Thyroid gland (tissue), 4 donors: ENCODE measurements at regions not wholly inside any gene's neighbourhood (a gene's known extent, or its start where the extent isn't known, plus 50 kb on each side); places are given as distances from the start of the nearest gene placed in this dataset.
"Not testable (repeated sequence)": the region's sequence is repeated elsewhere in the genome, so short reads cannot be mapped to it uniquely, and the experiment has no call there.

ENCODE experiments used
- DNase-seq, 2 donors: peaks; one replicate each; pipeline ENCODE4 v3.0.0-alpha.2; 2019
- H3K27ac ChIP-seq, 3 donors: fragments of 200-600 bp; sonication (generic); 1 replicate in 2 of 3; 2 replicates in 1 of 3; pipeline ENCODE4 v1.5.1; 2016 to 2019; ENCODE audit warnings: mild to moderate bottlenecking in 1 of 3, moderate library complexity in 1 of 3
- H3K27me3 ChIP-seq: fragments of 200-600 bp; sonication (generic); one replicate; pipeline ENCODE4 v1.5.1; 2019
- H3K36me3 ChIP-seq, 2 donors: fragments of 200-600 bp; sonication (generic); one replicate each; pipeline ENCODE4 v1.5.1; 2016 to 2019
- H3K4me1 ChIP-seq, 2 donors: fragments of 200-600 bp; sonication (generic); one replicate each; pipeline ENCODE4 v1.5.1; 2017 to 2019
- H3K4me3 ChIP-seq, 3 donors: fragments of 200-600 bp; sonication (generic); replicated peaks in 1 of 3; 1 replicate in 2 of 3; 2 replicates in 1 of 3; pipeline ENCODE4 v1.5.1; 2016; ENCODE audit warnings: mild to moderate bottlenecking in 1 of 3
- H3K9me3 ChIP-seq: fragments of 200-600 bp; sonication (generic); one replicate; pipeline ENCODE4 v1.5.1; 2017
- CTCF ChIP-seq, 6 experiments: fragments of 200-600 bp in 3 of 6; fragments of 450-650 bp in 3 of 6; sonication (generic) in 3 of 6; IDR thresholded peaks; one replicate each; pipeline ENCODE4 v1.5.1; 2016 to 2019; ENCODE audit warnings: antibody characterized with exemption in 6 of 6, mild to moderate bottlenecking in 2 of 6, inconsistent platforms in 1 of 6, moderate library complexity in 1 of 6
- POLR2A ChIP-seq, 2 donors: fragments of 450-650 bp; IDR thresholded peaks; one replicate each; pipeline ENCODE4 v1.6.1; 2017; ENCODE audit warnings: antibody characterized with exemption in 2 of 2, mild to moderate bottlenecking in 2 of 2, moderate library complexity in 1 of 2
- whole genome bisulfite sequencing, 2 donors: methylation state at CpG; one replicate each; pipeline ENCODE4 v1.1.5; 2017; 5-methylcytosine and 5-hydroxymethylcytosine counted together
- intact Hi-C: fragments of 100-400 bp; cut with DNase I; formaldehyde crosslinking; loops from one replicate; pipeline ENCODE4 v1.15.1; 2023

GRCh38 chr5:101647861-101648260 is 648.2 kb downstream of the SLCO4C1 start:
- no peak overlapping the region for H3K27ac ChIP-seq
- no peaks in the 10 kb centered on the region for H3K36me3 ChIP-seq
- TF ChIP-seq CTCF (IDR thresholded peaks at IDR 0.05), result no peak
- no peaks in the 10 kb centered on the region for H3K4me1 ChIP-seq
- intact Hi-C loops, result no loop called here
- no peaks in the 10 kb centered on the region for H3K9me3 ChIP-seq
- no peak for DNase-seq
- H3K4me3 ChIP-seq, result no peak overlapping the region
- no peaks in the 10 kb centered on the region for H3K27me3 ChIP-seq
- WGBS, 2 donors, result 81 to 82% methylated on average over 2 of the region's 2 CpGs

GRCh38 chr5:101643794-101644193 is 652.3 kb downstream of the SLCO4C1 start:
- no peak for DNase-seq
- Histone ChIP-seq H3K9me3 (no peaks in the 10 kb centered on the region), H3K4me3 (no peak overlapping the region), H3K36me3 (no peaks in the 10 kb centered on the region), H3K4me1 (no peaks in the 10 kb centered on the region), H3K27me3 (no peaks in the 10 kb centered on the region), H3K27ac (no peak overlapping the region)
- intact Hi-C loops, result no loop called here
- 93% methylated on average over 2 of the region's 2 CpGs for WGBS, 2 donors
- TF ChIP-seq CTCF (IDR thresholded peaks at IDR 0.05) (no peak), POLR2A (IDR thresholded peaks at IDR 0.05) (no peak)

- Histone ChIP-seq H3K36me3 (no peaks in the 10 kb centered on the region), H3K4me1 (no peaks in the 10 kb centered on the region), H3K9me3 (no peaks in the 10 kb centered on the region), H3K4me3 (no peak overlapping the region), H3K27me3 (no peaks in the 10 kb centered on the region), H3K27ac (no peak overlapping the region)
- intact Hi-C loops, result no loop called here
- TF ChIP-seq CTCF (IDR thresholded peaks at IDR 0.05) (no peak), POLR2A (IDR thresholded peaks at IDR 0.05) (no peak)
- WGBS, 2 donors, result 91 to 100% methylated on average over 2 of the region's 2 CpGs
- no peak for DNase-seq
These were observed 658.5 kb downstream of the SLCO4C1 start for GRCh38 chr5:101637599-101637998.

GRCh38 chr5:101627770-101628169 is 668.3 kb downstream of the SLCO4C1 start:
- H3K27ac ChIP-seq, DNase-seq, intact Hi-C loops, H3K27me3 ChIP-seq, H3K36me3 ChIP-seq, H3K9me3 ChIP-seq, H3K4me1 ChIP-seq, H3K4me3 ChIP-seq: not testable (repeated sequence)
- WGBS, 2 donors, result 32 to 60% methylated on average over 2 of the region's 2 CpGs

GRCh38 chr5:101626572-101626971 is 669.5 kb downstream of the SLCO4C1 start:
- H3K4me3 ChIP-seq, result no peak overlapping the region
- no peaks in the 10 kb centered on the region for H3K27me3 ChIP-seq
- no peak for DNase-seq
- no peaks in the 10 kb centered on the region for H3K9me3 ChIP-seq
- 73 to 83% methylated on average over 1 of the region's 1 CpG for WGBS, 2 donors
- H3K36me3 ChIP-seq, result no peaks in the 10 kb centered on the region
- intact Hi-C loops, result no loop called here
- H3K4me1 ChIP-seq, result no peaks in the 10 kb centered on the region
- H3K27ac ChIP-seq, result no peak overlapping the region
- TF ChIP-seq CTCF (IDR thresholded peaks at IDR 0.05) (no peak), POLR2A (IDR thresholded peaks at IDR 0.05) (no peak)

GRCh38 chr5:101611039-101611438 is 685.0 kb downstream of the SLCO4C1 start:
- no peaks in the 10 kb centered on the region for H3K27me3 ChIP-seq
- no peaks in the 10 kb centered on the region for H3K36me3 ChIP-seq
- H3K9me3 ChIP-seq, result no peaks in the 10 kb centered on the region
- TF ChIP-seq POLR2A (IDR thresholded peaks at IDR 0.05) (no peak), CTCF (IDR thresholded peaks at IDR 0.05) (no peak)
- no peak overlapping the region for H3K27ac ChIP-seq
- no peak for DNase-seq
- intact Hi-C loops, result no loop called here
- no peaks in the 10 kb centered on the region for H3K4me1 ChIP-seq
- 81 to 88% methylated on average over 6 of the region's 6 CpGs for WGBS, 2 donors
- no peak overlapping the region for H3K4me3 ChIP-seq
